ENCODE measurements at regions not wholly inside any gene's neighbourhood (a gene's known extent, or its start where the extent isn't known, plus 50 kb on each side); places are given as distances from the start of the nearest gene placed in this dataset.

GRCh38 chr2:152910970-152911369 is 192.6 kb downstream of the ARL6IP6 start:
- TF ChIP-seq CTCF (IDR thresholded peaks at IDR 0.05) (no peak), POLR2A (IDR thresholded peaks at IDR 0.05) (no peak)
